Lower leg skin (tissue), 3 donors: ENCODE measurements at regions not wholly inside any gene's neighbourhood (a gene's known extent, or its start where the extent isn't known, plus 50 kb on each side); places are given as distances from the start of the nearest gene placed in this dataset.

Experiments
- CTCF ChIP-seq, 3 donors: fragments of 450-650 bp; IDR thresholded peaks; one replicate each; pipeline ENCODE4 v1.5.1; 2016; ENCODE audit warnings: antibody characterized with exemption in 3 of 3, mild to moderate bottlenecking in 3 of 3, moderate library complexity in 2 of 3
- POLR2A ChIP-seq, 2 donors: fragments of 450-650 bp; IDR thresholded peaks; one replicate each; pipeline ENCODE4 v1.6.1; 2016 to 2017; ENCODE audit warnings: antibody characterized with exemption in 2 of 2, mild to moderate bottlenecking in 1 of 2, moderate library complexity in 1 of 2

GRCh38 chr1:36729289-36729688 is 246.6 kb upstream of the CSF3R start:
- TF ChIP-seq CTCF (IDR thresholded peaks at IDR 0.05) (no peak), POLR2A (IDR thresholded peaks at IDR 0.05) (no peak)
